ENCODE measurements at regions not wholly inside any gene's neighbourhood (a gene's known extent, or its start where the extent isn't known, plus 50 kb on each side); places are given as distances from the start of the nearest gene placed in this dataset.
"Not testable (repeated sequence)": the region's sequence is repeated elsewhere in the genome, so short reads cannot be mapped to it uniquely, and the experiment has no call there.

DNA sequence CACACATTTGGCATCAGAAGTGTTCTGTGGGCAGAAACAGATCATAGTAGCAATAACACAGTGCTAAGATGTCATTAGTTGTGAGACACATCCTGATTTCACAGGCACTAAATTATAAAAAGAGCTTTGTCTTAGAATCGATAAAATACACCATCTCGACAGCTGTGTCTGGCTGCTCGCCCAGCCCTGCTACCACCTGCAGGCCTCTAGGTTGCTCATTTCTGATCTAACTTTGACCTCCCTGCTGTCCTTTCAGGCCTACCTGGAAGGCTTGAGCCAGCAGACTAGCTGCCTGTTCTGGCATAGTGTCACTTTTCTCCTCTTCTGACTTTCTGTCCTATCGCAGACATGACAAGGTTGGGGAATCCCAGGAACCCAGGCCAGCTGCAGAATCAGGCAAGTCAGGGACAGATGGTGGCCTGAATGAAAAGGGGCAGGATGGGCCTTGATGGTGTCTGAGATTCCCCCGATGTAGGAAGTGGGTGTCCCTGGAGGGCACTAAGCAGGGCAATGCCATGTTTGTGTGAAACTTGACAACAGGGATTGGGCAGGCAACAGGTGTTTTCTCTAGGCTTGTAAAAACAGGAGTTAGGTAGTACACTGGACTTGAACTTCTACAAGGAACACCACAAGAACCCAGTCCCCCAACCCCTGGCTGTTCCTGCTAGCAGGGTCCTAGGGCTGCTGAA lies 66.6 kb upstream of the RHOU start:
- no peak for DNase-seq (ENCODE audit: low read depth, low spot score)

DNA sequence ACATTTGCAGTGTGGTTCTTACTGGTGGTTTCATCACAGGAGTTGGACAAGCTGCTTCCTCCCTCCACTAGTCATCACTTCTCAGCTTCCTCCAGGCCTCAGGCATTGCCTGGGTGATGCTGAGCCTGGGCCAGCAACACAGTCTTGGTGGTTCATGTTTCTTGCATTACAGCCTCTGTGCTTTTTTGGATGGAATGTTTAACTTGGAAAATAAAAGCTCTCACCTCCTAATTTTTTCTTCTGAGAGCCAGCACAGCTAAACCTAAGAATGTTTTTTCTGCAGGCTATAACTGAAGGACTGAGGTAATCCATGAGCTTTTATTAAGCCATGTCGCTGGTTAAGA lies 66.1 kb upstream of the RHOU start:
- DNase-seq (ENCODE audit: low read depth, low spot score), result no peak

DNA sequence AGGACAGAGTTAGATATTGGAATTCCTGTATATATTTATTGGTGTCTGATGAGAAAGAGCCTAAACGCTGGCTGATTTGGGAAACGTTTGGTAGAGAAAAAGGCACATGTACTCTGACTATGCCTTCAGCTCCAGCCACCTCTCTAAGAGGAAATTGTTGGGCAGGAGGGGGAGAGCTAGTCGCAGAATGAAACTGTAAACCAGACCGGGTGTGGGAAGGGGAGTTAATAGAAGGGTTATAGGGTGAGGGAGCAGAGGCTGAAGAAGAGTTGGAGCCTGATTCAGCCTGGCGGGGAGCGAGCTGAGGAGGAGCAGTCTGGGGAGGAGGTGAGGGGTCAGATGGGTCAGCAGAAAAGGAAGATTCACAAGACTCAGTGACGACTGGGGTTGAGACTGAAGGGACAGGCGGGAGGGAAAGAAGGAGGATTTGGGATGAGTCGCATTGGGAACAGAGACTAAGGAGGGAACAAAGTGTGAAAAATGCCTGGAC lies 54.2 kb upstream of the RHOU start:
- not testable (repeated sequence) for DNase-seq (ENCODE audit: low read depth, low spot score)

DNA sequence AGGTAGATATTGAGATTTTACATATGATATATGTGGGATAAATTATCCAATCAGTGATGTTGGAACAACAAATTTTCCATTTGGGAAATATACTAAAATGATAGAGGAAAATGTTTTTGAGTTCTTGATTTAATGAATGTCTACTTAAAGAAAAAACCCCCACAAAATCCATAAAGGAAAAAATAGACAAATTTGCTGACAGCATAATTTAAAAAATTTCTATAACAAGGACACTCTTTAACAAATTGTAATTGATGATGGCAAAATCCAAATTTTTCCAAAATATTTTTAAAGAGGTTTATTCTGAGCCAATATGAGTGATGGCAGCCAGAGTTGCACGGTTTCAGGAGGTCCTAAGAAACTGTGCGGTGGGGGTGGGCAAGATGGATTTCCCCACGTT lies 51.9 kb upstream of the RHOU start:
- DNase-seq (ENCODE audit: low read depth, low spot score), result no peak

DNA sequence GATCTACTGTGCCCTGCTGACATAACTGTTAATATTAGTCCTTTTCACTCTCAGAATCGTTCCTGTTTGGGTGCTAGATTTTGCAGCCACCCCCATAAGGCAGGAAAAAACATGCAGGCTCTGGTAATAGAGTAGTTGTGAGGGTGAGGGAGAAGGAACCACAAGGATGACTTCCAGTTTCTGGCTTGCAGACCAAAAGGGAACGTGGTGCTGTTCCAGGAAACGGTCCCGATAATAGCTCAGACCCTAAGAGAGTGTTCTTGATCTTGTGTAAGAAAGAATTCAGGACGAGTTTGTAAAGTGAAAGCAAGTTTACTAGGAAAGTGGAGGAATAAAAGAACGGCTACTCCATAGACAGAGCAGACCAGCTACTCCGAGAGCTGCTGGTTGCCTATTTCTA lies 50.7 kb upstream of the RHOU start:
- no peak for DNase-seq (ENCODE audit: low read depth, low spot score)

DNA sequence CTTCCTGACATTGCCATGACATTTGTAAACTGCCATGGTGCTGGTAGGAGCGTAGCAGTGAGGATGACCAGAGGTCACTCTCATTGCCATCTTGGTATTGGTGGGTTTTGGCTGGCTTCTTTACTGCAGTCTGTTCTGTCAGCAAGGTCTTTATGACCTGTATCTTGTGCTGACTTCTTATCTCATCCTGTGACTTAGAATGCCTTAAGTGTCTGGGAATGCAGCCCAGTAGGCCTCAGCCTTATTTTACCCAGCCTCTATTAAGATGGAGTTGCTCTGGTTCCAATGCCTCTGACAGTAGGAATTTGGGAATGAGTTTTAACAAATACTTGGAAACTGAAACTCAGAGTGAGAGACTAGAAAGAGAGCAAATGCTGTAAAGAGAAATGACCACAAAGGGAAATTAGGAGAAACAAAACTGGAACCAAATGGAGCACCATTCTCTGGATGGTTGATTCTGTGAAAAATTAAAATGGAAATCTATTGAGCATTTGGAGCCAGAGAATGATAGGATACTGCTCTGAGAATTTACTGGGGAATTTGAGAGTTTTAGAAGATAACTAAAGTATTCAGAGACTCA lies 50.1 kb upstream of the RHOU start:
- DNase-seq (ENCODE audit: low read depth, low spot score), result no peak

Data from activated CD4-positive, CD25-positive, alpha-beta regulatory T cell treated with anti-CD3 and anti-CD28 coated beads, Interleukin-2, amount 50 U/mL, for 16 hours (primary cell).